ENCODE measurements at regions not wholly inside any gene's neighbourhood (a gene's known extent, or its start where the extent isn't known, plus 50 kb on each side); places are given as distances from the start of the nearest gene placed in this dataset.

DNA sequence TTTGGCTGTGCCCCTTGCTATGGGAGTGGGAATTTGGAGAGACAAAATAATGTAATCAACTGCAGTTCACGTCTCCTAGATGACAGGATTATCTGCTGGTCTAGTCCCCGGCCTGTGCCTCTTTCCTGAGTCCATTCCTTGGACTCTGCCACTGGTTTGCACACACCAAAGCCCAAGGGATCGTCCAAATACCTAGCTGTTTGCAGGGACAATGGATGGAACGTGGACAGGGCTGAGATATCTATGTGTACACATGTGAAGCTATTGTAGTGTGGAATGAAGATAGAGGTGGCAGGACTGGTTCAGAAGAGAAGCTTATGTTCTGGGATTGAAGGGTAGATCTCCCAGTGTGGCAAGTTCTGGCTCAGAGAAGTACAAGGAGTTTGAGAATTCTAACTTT, 198.3 kb upstream of the PITX2 start:
- no peak for TF ChIP-seq MYC (IDR thresholded peaks at IDR 0.05; ENCODE audit: low read depth, low read length)
- TF ChIP-seq POLR2A (IDR thresholded peaks at IDR 0.05; ENCODE audit: low read depth, low read length): no peak

Data from endothelial cell of umbilical vein (primary cell).